HCT116 (cell line): ENCODE measurements at regions not wholly inside any gene's neighbourhood (a gene's known extent, or its start where the extent isn't known, plus 50 kb on each side); places are given as distances from the start of the nearest gene placed in this dataset.

Source experiments
- ATAC-seq: fragments of 200-7000 bp; cut with Tn5 transposase; 2 replicates; pipeline ENCODE4 v1.9.1; 2020; ENCODE audit warnings: mild to moderate bottlenecking, moderate library complexity
- BruUV-seq: library from RNA; stranded (reverse); fragments of 400-500 nt; replicated peaks from 2 replicates; lab custom pipeline; 2021; lab: Mats Ljungman, UMichigan
- CTCF ChIA-PET: fragments of 300-600 bp; sonication (Branson Sonifier 250); formaldehyde crosslinking; loops from one replicate; lab custom pipeline; 2021; ENCODE audit warnings: antibody characterized with exemption; lab: Charles Lee
- POLR2A ChIA-PET: fragments of 300-600, 350-600 bp; sonication (Branson Sonifier 250); formaldehyde crosslinking; loops from one replicate; lab custom pipeline; 2021; ENCODE audit warnings: antibody characterized with exemption; lab: Charles Lee
- RAD21 ChIA-PET, 2 experiments: fragments of 300-600 bp; sonication (Branson Sonifier 250); formaldehyde crosslinking; loops; one replicate each; lab custom pipeline; 2023; ENCODE audit warnings: low total read pairs in 2 of 2; ENCODE audit not compliant: uncharacterized antibody in 2 of 2, unreplicated experiment in 2 of 2, low non-redundant PET in 1 of 2; lab: Charles Lee
- DNase-seq: peaks from one replicate; pipeline ENCODE4 v3.0.0-alpha.2; 2010; ENCODE audit warnings: low read depth, low spot score
- H2AFZ ChIP-seq: fragments of 200-600 bp; shearing (Covaris generic), sonication (generic); 2 replicates; pipeline ENCODE4 v1.6.1; 2017; ENCODE audit warnings: low read depth, mixed run types, mixed read lengths, antibody characterized with exemption, low read length; ENCODE audit not compliant: poor library complexity, severe bottlenecking
- H3K27ac ChIP-seq: 2 replicates; pipeline ENCODE4 v1.5.1; 2012; ENCODE audit warnings: low read depth, low read length
- H3K27me3 ChIP-seq: fragments of 200-600 bp; sonication (generic); 2 replicates; pipeline ENCODE4 v1.6.1; 2016; ENCODE audit warnings: mixed run types, low read length, mixed read lengths; ENCODE audit not compliant: insufficient read depth
- H3K36me3 ChIP-seq, 2 experiments: fragments of 200-500 bp in 1 of 2; fragments of 200-600 bp in 1 of 2; sonication (Bioruptor generic) in 1 of 2; sonication (generic) in 1 of 2; 2 replicates each; pipeline versions ENCODE4 v1.5.1 to v1.6.1; 2014 to 2016; ENCODE audit warnings: low read length in 2 of 2, inconsistent platforms in 1 of 2, mixed read lengths in 1 of 2, mixed run types in 1 of 2; ENCODE audit not compliant: insufficient read depth in 2 of 2, control insufficient read depth in 1 of 2
- H3K4me1 ChIP-seq, 2 experiments: fragments of 200-600 bp in 1 of 2; sonication (generic) in 1 of 2; 2 replicates each; pipeline versions ENCODE4 v1.5.1 to v1.6.1; 2012 to 2017; ENCODE audit warnings: low read length in 2 of 2, inconsistent platforms in 1 of 2, mild to moderate bottlenecking in 1 of 2, mixed read lengths in 1 of 2, mixed run types in 1 of 2, moderate library complexity in 1 of 2; ENCODE audit not compliant: insufficient read depth in 2 of 2, control insufficient read depth in 1 of 2
- H3K4me2 ChIP-seq: fragments of 200-600 bp; sonication (generic); 2 replicates; pipeline ENCODE4 v1.6.1; 2017; ENCODE audit warnings: mixed run types, low read length, mixed read lengths
- H3K4me3 ChIP-seq, 2 experiments: fragments of 200-600 bp in 1 of 2; sonication (generic) in 1 of 2; replicated peaks in 1 of 2; 2 replicates each; pipeline ENCODE4 v1.5.1; 2011 to 2016; ENCODE audit warnings: low read length in 2 of 2, control low read depth in 1 of 2, low read depth in 1 of 2, mild to moderate bottlenecking in 1 of 2, mixed read lengths in 1 of 2, mixed run types in 1 of 2
- H3K79me2 ChIP-seq: fragments of 200-600 bp; sonication (generic); 2 replicates; pipeline ENCODE4 v1.6.1; 2017; ENCODE audit warnings: mild to moderate bottlenecking, mixed run types, low read length, moderate library complexity, mixed read lengths; ENCODE audit not compliant: insufficient read depth
- H3K9ac ChIP-seq: fragments of 200-600 bp; sonication (generic); 2 replicates; pipeline ENCODE4 v1.6.1; 2016; ENCODE audit warnings: low read length, mixed read lengths
- H3K9me2 ChIP-seq: fragments of 200-600 bp; sonication (generic), shearing (Covaris generic); 2 replicates; pipeline ENCODE4 v1.6.1; 2017; ENCODE audit warnings: mixed run types, mild to moderate bottlenecking, moderate library complexity; ENCODE audit not compliant: insufficient read depth
- H3K9me3 ChIP-seq, 2 experiments: fragments of 200-500 bp in 1 of 2; fragments of 200-600 bp in 1 of 2; sonication (Bioruptor generic) in 1 of 2; sonication (generic) in 1 of 2; 2 replicates each; pipeline ENCODE4 v1.6.1; 2014 to 2017; ENCODE audit warnings: low read length in 2 of 2, mixed read lengths in 2 of 2, inconsistent platforms in 1 of 2, low read depth in 1 of 2, mild to moderate bottlenecking in 1 of 2, mixed run types in 1 of 2, moderate library complexity in 1 of 2; ENCODE audit not compliant: control insufficient read depth in 1 of 2, insufficient read depth in 1 of 2
- H4K20me1 ChIP-seq: fragments of 200-600 bp; sonication (generic), shearing (Covaris generic); 2 replicates; pipeline ENCODE4 v1.6.1; 2017; ENCODE audit warnings: mixed run types, mild to moderate bottlenecking, moderate library complexity; ENCODE audit not compliant: insufficient read depth
- CBX3 ChIP-seq: IDR thresholded peaks from 2 replicates; pipeline ENCODE4 v1.6.1; 2012; ENCODE audit warnings: low read depth
- CEBPB ChIP-seq: IDR thresholded peaks from 2 replicates; pipeline ENCODE4 v1.6.1; 2012; ENCODE audit warnings: low read depth
- CTCF ChIP-seq, 3 experiments: fragments of 200-600 bp in 1 of 3; sonication (generic) in 1 of 3; IDR thresholded peaks in 2 of 3; conservative IDR thresholded peaks in 1 of 3; 2 replicates each; pipeline ENCODE4 v1.5.1; 2012 to 2017; ENCODE audit warnings: low read depth in 2 of 3, low read length in 2 of 3, antibody characterized with exemption in 1 of 3, borderline replicate concordance in 1 of 3, control low read depth in 1 of 3, mild to moderate bottlenecking in 1 of 3, mixed read lengths in 1 of 3, mixed run types in 1 of 3, moderate library complexity in 1 of 3; ENCODE audit not compliant: insufficient read depth in 1 of 3
- EGR1 ChIP-seq: IDR thresholded peaks from 2 replicates; pipeline ENCODE4 v1.6.1; 2012; ENCODE audit warnings: low read depth
- EZH2 ChIP-seq: fragments of 200-600 bp; sonication (generic); IDR thresholded peaks from 2 replicates; pipeline ENCODE4 v1.6.1; 2017; ENCODE audit warnings: antibody characterized with exemption, mixed run types
- EZH2phosphoT487 ChIP-seq: fragments of 200-600 bp; IDR thresholded peaks from 2 replicates; pipeline ENCODE4 v1.6.1; 2018; ENCODE audit warnings: antibody characterized with exemption, borderline replicate concordance
- JUND ChIP-seq: IDR thresholded peaks from 2 replicates; pipeline ENCODE4 v1.6.1; 2012
- MAX ChIP-seq: IDR thresholded peaks from 2 replicates; pipeline ENCODE4 v1.6.1; 2012
- POLR2AphosphoS5 ChIP-seq: IDR thresholded peaks from 2 replicates; pipeline ENCODE4 v1.6.1; 2011; ENCODE audit warnings: mild to moderate bottlenecking, low read depth, low read length, moderate library complexity
- REST ChIP-seq: IDR thresholded peaks from 2 replicates; pipeline ENCODE4 v1.6.1; 2012; ENCODE audit warnings: low read depth
- SIN3A ChIP-seq: IDR thresholded peaks from 2 replicates; pipeline ENCODE4 v1.6.1; 2012; ENCODE audit warnings: low read depth
- SP1 ChIP-seq: IDR thresholded peaks from 2 replicates; pipeline ENCODE4 v1.6.1; 2012; ENCODE audit warnings: low read depth
- SRF ChIP-seq: IDR thresholded peaks from 2 replicates; pipeline ENCODE4 v1.6.1; 2012; ENCODE audit warnings: low read depth
- TCF7L2 ChIP-seq: IDR thresholded peaks from 2 replicates; pipeline ENCODE4 v1.7.0; 2011; ENCODE audit warnings: borderline replicate concordance, inconsistent platforms; ENCODE audit not compliant: insufficient read depth, insufficient read length; ENCODE audit errors: extremely low read depth
- YY1 ChIP-seq: IDR thresholded peaks from 2 replicates; pipeline ENCODE4 v1.6.1; 2011; ENCODE audit warnings: low read length, low read depth, moderate library complexity, mild to moderate bottlenecking; ENCODE audit not compliant: insufficient replicate concordance; ENCODE audit errors: extremely low read depth
- ZFX ChIP-seq: fragments of 450-650 bp; IDR thresholded peaks from 2 replicates; pipeline ENCODE4 v1.6.1; 2017
- ZNF274 ChIP-seq: fragments of 200-500 bp; sonication (Bioruptor generic); IDR thresholded peaks from 2 replicates; pipeline ENCODE4 v1.6.1; 2014; ENCODE audit warnings: mild to moderate bottlenecking, low read depth, low read length, inconsistent platforms
- intact Hi-C: fragments of 100-400 bp; cut with micrococcal nuclease; formaldehyde crosslinking; loops from 2 replicates; pipeline ENCODE4 v1.10.0; 2022
- TF ChIP-seq, protein P1 (sequence below): IDR thresholded peaks from 2 replicates; pipeline ENCODE4 v1.6.1; 2012
- TF ChIP-seq, protein P2 (sequence below): IDR thresholded peaks from 2 replicates; pipeline ENCODE4 v1.6.1; 2011; ENCODE audit warnings: mild to moderate bottlenecking, low read length, moderate library complexity; ENCODE audit not compliant: insufficient replicate concordance; ENCODE audit errors: extremely low read depth

- H4K20me1 ChIP-seq = no peaks in the 10 kb centered on the region
- H3K9me2 ChIP-seq = no peaks in the 10 kb centered on the region
- DNase-seq (no peak), ATAC-seq (no peak)
- ChIA-PET POLR2A (no interaction called here), CTCF (no interaction called here), RAD21 (no interaction called here)
- H3K4me1 ChIP-seq = no peaks in the 10 kb centered on the region
- TF ChIP-seq, protein P1, sequence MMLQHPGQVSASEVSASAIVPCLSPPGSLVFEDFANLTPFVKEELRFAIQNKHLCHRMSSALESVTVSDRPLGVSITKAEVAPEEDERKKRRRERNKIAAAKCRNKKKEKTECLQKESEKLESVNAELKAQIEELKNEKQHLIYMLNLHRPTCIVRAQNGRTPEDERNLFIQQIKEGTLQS = no peak
- TF ChIP-seq EGR1 (no peak), SP1 (no peak), CBX3 (no peak), MAX (no peak), EZH2 (no peak), REST (no peak), YY1 (no peak), SRF (no peak), ZFX (no peak), CTCF (IDR thresholded peaks at IDR 0.05 in 2 of 3, conservative IDR thresholded peaks at IDR 0.05 in 1 of 3; ENCODE audit: borderline replicate concordance in 1 of 3, insufficient read depth in 1 of 3, low read depth in 2 of 3, low read length in 2 of 3) (no peak), TCF7L2 (no peak), ZNF274 (no peak), SIN3A (no peak), POLR2AphosphoS5 (no peak), JUND (no peak), CEBPB (no peak), EZH2phosphoT487 (no peak)
- TF ChIP-seq, protein P2, sequence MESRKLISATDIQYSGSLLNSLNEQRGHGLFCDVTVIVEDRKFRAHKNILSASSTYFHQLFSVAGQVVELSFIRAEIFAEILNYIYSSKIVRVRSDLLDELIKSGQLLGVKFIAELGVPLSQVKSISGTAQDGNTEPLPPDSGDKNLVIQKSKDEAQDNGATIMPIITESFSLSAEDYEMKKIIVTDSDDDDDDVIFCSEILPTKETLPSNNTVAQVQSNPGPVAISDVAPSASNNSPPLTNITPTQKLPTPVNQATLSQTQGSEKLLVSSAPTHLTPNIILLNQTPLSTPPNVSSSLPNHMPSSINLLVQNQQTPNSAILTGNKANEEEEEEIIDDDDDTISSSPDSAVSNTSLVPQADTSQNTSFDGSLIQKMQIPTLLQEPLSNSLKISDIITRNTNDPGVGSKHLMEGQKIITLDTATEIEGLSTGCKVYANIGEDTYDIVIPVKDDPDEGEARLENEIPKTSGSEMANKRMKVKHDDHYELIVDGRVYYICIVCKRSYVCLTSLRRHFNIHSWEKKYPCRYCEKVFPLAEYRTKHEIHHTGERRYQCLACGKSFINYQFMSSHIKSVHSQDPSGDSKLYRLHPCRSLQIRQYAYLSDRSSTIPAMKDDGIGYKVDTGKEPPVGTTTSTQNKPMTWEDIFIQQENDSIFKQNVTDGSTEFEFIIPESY = no peak
- H3K27ac ChIP-seq = no peak overlapping the region
- no peaks in the 10 kb centered on the region for H3K36me3 ChIP-seq
- no peaks in the 10 kb centered on the region for H3K9me3 ChIP-seq
- intact Hi-C loops = no loop called here
- H2AFZ ChIP-seq = no peak overlapping the region
- H3K4me3 ChIP-seq = no peak overlapping the region
- BruUV-seq = no TSS peak
- H3K27me3 ChIP-seq = no peaks in the 10 kb centered on the region
- H3K9ac ChIP-seq = no peak overlapping the region
- H3K4me2 ChIP-seq = no peak overlapping the region
- H3K79me2 ChIP-seq = no peaks in the 10 kb centered on the region
Observed at GRCh38 chr12:131489718-131490117, 221.2 kb upstream of the SFSWAP start.
